Endothelial cell of umbilical vein (primary cell): ENCODE measurements at regions not wholly inside any gene's neighbourhood (a gene's known extent, or its start where the extent isn't known, plus 50 kb on each side); places are given as distances from the start of the nearest gene placed in this dataset.

Experiments
- BruUV-seq: library from RNA; stranded (reverse); fragments of 400-500 nt; replicated peaks from 2 replicates; lab custom pipeline; 2021; lab: Mats Ljungman, UMichigan
- CTCF ChIA-PET: fragments of 300-600, 350-600 bp; sonication (Branson Sonifier 250); formaldehyde crosslinking; loops from one replicate; lab custom pipeline; 2021; ENCODE audit warnings: antibody characterized with exemption, inconsistent platforms; lab: Charles Lee
- POLR2A ChIA-PET: fragments of 300-600, 350-600 bp; sonication (Branson Sonifier 250); formaldehyde crosslinking; loops from one replicate; lab custom pipeline; 2021; ENCODE audit warnings: antibody characterized with exemption, inconsistent platforms; lab: Charles Lee
- DNase-seq: peaks from one replicate; pipeline ENCODE4 v3.0.0-alpha.2; 2011; ENCODE audit warnings: low read depth, low spot score
- FAIRE-seq: peaks from 2 replicates; lab custom pipeline; 2011; peaks lifted over from hg19 to GRCh38; lab: Jason Lieb, UNC
- H2AFZ ChIP-seq: 2 replicates; pipeline ENCODE4 v1.6.0; 2012; ENCODE audit warnings: low read depth, low read length, control low read depth, inconsistent platforms
- H3K27ac ChIP-seq: 2 replicates; pipeline ENCODE4 v1.5.1; 2011; ENCODE audit warnings: low read depth, mild to moderate bottlenecking, control low read depth, low read length, moderate library complexity; ENCODE audit not compliant: insufficient read depth
- H3K27me3 ChIP-seq, 2 experiments: 2 replicates each; pipeline versions ENCODE4 v1.6.0 to v1.6.1; 2011; ENCODE audit warnings: low read length in 2 of 2, mixed read lengths in 1 of 2; ENCODE audit not compliant: control insufficient read depth in 2 of 2, insufficient read depth in 2 of 2
- H3K36me3 ChIP-seq, 2 experiments: 2 replicates in 1 of 2; 3 replicates in 1 of 2; pipeline ENCODE4 v1.5.1; 2011; ENCODE audit warnings: low read length in 2 of 2, mild to moderate bottlenecking in 1 of 2, moderate library complexity in 1 of 2; ENCODE audit not compliant: control insufficient read depth in 2 of 2, insufficient read depth in 2 of 2; ENCODE audit errors: extremely low read depth in 1 of 2
- H3K4me1 ChIP-seq: 3 replicates; pipeline ENCODE4 v1.5.1; 2011; ENCODE audit warnings: mild to moderate bottlenecking, low read length; ENCODE audit not compliant: control insufficient read depth, insufficient read depth; ENCODE audit errors: extremely low read depth
- H3K4me2 ChIP-seq: 2 replicates; pipeline ENCODE4 v1.6.1; 2011; ENCODE audit warnings: low read length, control low read depth, mixed read lengths; ENCODE audit not compliant: insufficient read depth
- H3K4me3 ChIP-seq, 3 experiments: fragments of 200-600 bp in 1 of 3; sonication (generic), shearing (Covaris generic) in 1 of 3; replicated peaks in 1 of 3; 2 replicates each; pipeline ENCODE4 v1.5.1; 2011 to 2016; ENCODE audit warnings: control low read depth in 3 of 3, low read length in 3 of 3, mild to moderate bottlenecking in 2 of 3, inconsistent platforms in 1 of 3, low read depth in 1 of 3, moderate library complexity in 1 of 3; ENCODE audit not compliant: insufficient read depth in 1 of 3
- H3K79me2 ChIP-seq: 2 replicates; pipeline ENCODE4 v1.6.0; 2012; ENCODE audit warnings: low read length, inconsistent platforms; ENCODE audit not compliant: control insufficient read depth, insufficient read depth
- H3K9ac ChIP-seq: replicated peaks from 2 replicates; pipeline ENCODE3; 2011; ENCODE audit warnings: low read length, control low read depth; ENCODE audit not compliant: insufficient read depth; ENCODE audit errors: extremely low read depth
- H3K9me1 ChIP-seq: replicated peaks from 3 replicates; pipeline ENCODE4 v1.6.0; 2011; ENCODE audit warnings: mild to moderate bottlenecking, low read length; ENCODE audit not compliant: control insufficient read depth, insufficient read depth; ENCODE audit errors: extremely low read depth
- H3K9me3 ChIP-seq: replicated peaks from 2 replicates; pipeline ENCODE4 v1.5.1; 2012; ENCODE audit warnings: low read length, inconsistent platforms; ENCODE audit not compliant: control insufficient read depth, insufficient read depth
- H4K20me1 ChIP-seq: replicated peaks from 2 replicates; pipeline ENCODE3; 2011; ENCODE audit warnings: mild to moderate bottlenecking, low read length; ENCODE audit not compliant: control insufficient read depth, insufficient read depth; ENCODE audit errors: extremely low read depth
- EZH2 ChIP-seq: IDR thresholded peaks from 2 replicates; pipeline ENCODE4 v1.6.1; 2012; ENCODE audit warnings: borderline replicate concordance, low read depth, mild to moderate bottlenecking, moderate library complexity, low read length, inconsistent platforms; ENCODE audit not compliant: severe bottlenecking
- MYC ChIP-seq: IDR thresholded peaks from one replicate; pipeline ENCODE4 v1.6.1; 2011; ENCODE audit warnings: mild to moderate bottlenecking, low read depth, low read length
- POLR2A ChIP-seq: IDR thresholded peaks from 2 replicates; pipeline ENCODE4 v1.6.1; 2012; ENCODE audit warnings: low read depth, mild to moderate bottlenecking, control low read depth, low read length
- dilution Hi-C: fragments of 300-500 bp; cut with MboI; formaldehyde crosslinking; loops from one replicate; pipeline ENCODE4 v1.15.0; 2019; ENCODE audit warnings: low sequenced_read_pairs; ENCODE audit not compliant: extremely low pct_ligation_motif_present
- intact Hi-C: fragments of 100-400 bp; cut with micrococcal nuclease; formaldehyde crosslinking; loops from one replicate; pipeline ENCODE4 v1.10.0; 2022

DNA sequence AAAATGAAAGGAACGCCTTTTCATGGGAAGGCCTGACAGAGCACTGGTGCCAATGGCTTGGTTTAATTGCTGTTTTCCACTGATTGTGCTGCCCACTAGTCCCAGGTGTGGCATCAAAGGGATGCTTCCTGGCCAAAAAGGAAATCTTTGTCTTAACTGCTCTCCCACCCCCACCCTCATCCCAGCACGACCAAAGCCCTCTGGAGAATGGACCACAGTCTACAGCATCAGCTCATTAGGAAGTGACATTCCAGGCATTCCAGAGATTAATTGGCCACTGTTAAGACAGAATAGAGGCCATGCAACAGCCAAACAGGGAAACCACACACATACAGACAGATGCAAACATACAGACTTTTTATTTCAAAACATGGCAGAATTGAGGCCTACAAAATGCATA lies 143.2 kb downstream of the LHFPL1 start:
- Histone ChIP-seq H3K4me3 (no peak overlapping the region), H3K4me1 (no peaks in the 10 kb centered on the region), H3K9ac (no peak overlapping the region), H3K9me1 (no peaks in the 10 kb centered on the region), H3K36me3 (no peaks in the 10 kb centered on the region), H2AFZ (no peak overlapping the region), H3K4me2 (no peak overlapping the region), H4K20me1 (no peaks in the 10 kb centered on the region), H3K27ac (no peak overlapping the region), H3K79me2 (no peaks in the 10 kb centered on the region), H3K27me3 (no peaks in the 10 kb centered on the region), H3K9me3 (no peaks in the 10 kb centered on the region)
- no peak for DNase-seq
- intact Hi-C loops, result no loop called here
- no peak for TF ChIP-seq MYC
- BruUV-seq, result no TSS peak
- dilution Hi-C loops, result no loop called here
- POLR2A ChIA-PET, result no interaction called here
- CTCF ChIA-PET, result no interaction called here
- FAIRE-seq, result no peak

DNA sequence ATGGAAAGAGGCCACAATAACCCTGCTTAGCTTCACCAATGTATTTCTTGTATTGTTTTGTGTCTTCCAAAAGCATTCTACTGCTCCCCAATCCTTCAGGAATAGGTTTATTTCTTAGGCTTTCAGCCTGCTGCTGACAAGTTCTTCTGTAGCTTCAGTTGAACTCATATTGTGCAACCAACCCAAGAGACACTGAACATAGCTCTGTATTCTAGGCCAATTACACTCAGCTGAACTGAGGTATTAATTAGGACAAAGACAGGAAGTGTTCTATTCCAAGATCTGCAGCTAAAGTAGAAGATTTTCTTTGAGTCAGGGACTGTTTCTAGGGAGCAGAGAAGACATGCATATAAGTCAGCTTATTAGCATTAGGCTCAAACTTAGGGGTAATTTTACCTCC lies 151.8 kb downstream of the LHFPL1 start:
- Histone ChIP-seq H3K4me3 (no peak overlapping the region), H4K20me1 (no peaks in the 10 kb centered on the region), H2AFZ (no peak overlapping the region), H3K4me2 (no peak overlapping the region), H3K79me2 (no peaks in the 10 kb centered on the region), H3K27me3 (no peaks in the 10 kb centered on the region), H3K4me1 (no peaks in the 10 kb centered on the region), H3K27ac (no peak overlapping the region), H3K9me1 (no peaks in the 10 kb centered on the region), H3K36me3 (no peaks in the 10 kb centered on the region), H3K9me3 (no peaks in the 10 kb centered on the region), H3K9ac (no peak overlapping the region)
- intact Hi-C loops (no loop called here), dilution Hi-C loops (no loop called here)
- BruUV-seq, result no TSS peak
- POLR2A ChIA-PET, result no interaction called here
- DNase-seq (no peak), FAIRE-seq (no peak)
- TF ChIP-seq EZH2 (no peak), POLR2A (no peak)
- CTCF ChIA-PET, result no interaction called here
